SK-N-SH (cell line): ENCODE measurements at regions not wholly inside any gene's neighbourhood (a gene's known extent, or its start where the extent isn't known, plus 50 kb on each side); places are given as distances from the start of the nearest gene placed in this dataset.

ENCODE experiments used
- CTCF ChIA-PET: fragments of 300-600, 350-600 bp; formaldehyde crosslinking; extraction: SDS; loops from one replicate; lab custom pipeline; 2021; lab: Yijun Ruan, JAX
- POLR2A ChIA-PET: fragments of 350-600 bp; sonication (Branson Sonifier 250); formaldehyde crosslinking; extraction: SDS; loops from one replicate; lab custom pipeline; 2020; ENCODE audit warnings: antibody characterized with exemption, inconsistent platforms; lab: Yijun Ruan, JAX
- DNase-seq: peaks from one replicate; pipeline ENCODE4 v3.0.0; 2012
- H2AFZ ChIP-seq: fragments of 200-600 bp; sonication (generic); 2 replicates; pipeline ENCODE4 v1.8.1; 2016; ENCODE audit warnings: antibody characterized with exemption, mild to moderate bottlenecking, low read depth
- H3F3A ChIP-seq: fragments of 200-600 bp; sonication (generic); replicated peaks from 2 replicates; pipeline ENCODE3; 2016; ENCODE audit warnings: antibody characterized with exemption, mild to moderate bottlenecking; ENCODE audit not compliant: insufficient read depth
- H3K27ac ChIP-seq, 2 experiments: fragments of 200-500 bp in 1 of 2; fragments of 200-600 bp in 1 of 2; sonication (Bioruptor generic) in 1 of 2; sonication (generic), shearing (Covaris generic) in 1 of 2; 2 replicates each; pipeline versions ENCODE4 v1.5.1 to v1.6.1; 2014 to 2016; ENCODE audit warnings: low read depth in 2 of 2, inconsistent platforms in 1 of 2, low read length in 1 of 2, mild to moderate bottlenecking in 1 of 2, mixed read lengths in 1 of 2
- H3K27me3 ChIP-seq: fragments of 200-600 bp; sonication (generic), shearing (Covaris generic); 2 replicates; pipeline ENCODE4 v1.6.1; 2016; ENCODE audit warnings: mixed run types; ENCODE audit not compliant: insufficient read depth
- H3K36me3 ChIP-seq, 2 experiments: fragments of 200-500 bp in 1 of 2; fragments of 200-600 bp in 1 of 2; sonication (Bioruptor generic) in 1 of 2; sonication (generic) in 1 of 2; replicated peaks in 1 of 2; 2 replicates each; pipeline versions ENCODE3 to v1.5.1; 2014 to 2016; ENCODE audit warnings: low read length in 1 of 2, mild to moderate bottlenecking in 1 of 2; ENCODE audit not compliant: insufficient read depth in 2 of 2, control insufficient read depth in 1 of 2
- H3K4me1 ChIP-seq, 2 experiments: fragments of 200-500 bp in 1 of 2; fragments of 200-600 bp in 1 of 2; sonication (Bioruptor generic) in 1 of 2; sonication (generic), shearing (Covaris generic) in 1 of 2; 2 replicates each; pipeline versions ENCODE4 v1.5.1 to v1.6.1; 2014 to 2016; ENCODE audit warnings: low read depth in 1 of 2, low read length in 1 of 2, mixed run types in 1 of 2; ENCODE audit not compliant: insufficient read depth in 2 of 2, control insufficient read depth in 1 of 2
- H3K4me2 ChIP-seq: fragments of 200-600 bp; sonication (generic), shearing (Covaris generic); 2 replicates; pipeline ENCODE4 v1.6.1; 2017; ENCODE audit warnings: mixed run types
- H3K4me3 ChIP-seq, 2 experiments: fragments of 200-500 bp in 1 of 2; fragments of 200-600 bp in 1 of 2; sonication (Bioruptor generic) in 1 of 2; sonication (generic), shearing (Covaris generic) in 1 of 2; 2 replicates each; pipeline versions ENCODE4 v1.5.1 to v1.8.1; 2014 to 2016; ENCODE audit warnings: low read depth in 2 of 2, inconsistent platforms in 1 of 2, low read length in 1 of 2, mild to moderate bottlenecking in 1 of 2, mixed read lengths in 1 of 2, moderate library complexity in 1 of 2
- H3K79me2 ChIP-seq: fragments of 200-600 bp; sonication (generic); 2 replicates; pipeline ENCODE4 v1.8.1; 2017; ENCODE audit warnings: mild to moderate bottlenecking; ENCODE audit not compliant: insufficient read depth
- H3K9ac ChIP-seq: fragments of 200-600 bp; sonication (generic); 2 replicates; pipeline ENCODE4 v1.6.1; 2017; ENCODE audit warnings: mixed run types
- H3K9me2 ChIP-seq: fragments of 200-600 bp; sonication (generic); 2 replicates; pipeline ENCODE4 v1.6.1; 2017; ENCODE audit warnings: mixed run types
- H3K9me3 ChIP-seq: fragments of 200-600 bp; sonication (generic); 2 replicates; pipeline ENCODE4 v1.6.1; 2017; ENCODE audit warnings: mixed run types, mild to moderate bottlenecking, moderate library complexity
- H4K20me1 ChIP-seq: fragments of 200-600 bp; sonication (generic); 2 replicates; pipeline ENCODE4 v1.6.1; 2017; ENCODE audit warnings: mild to moderate bottlenecking, mixed run types; ENCODE audit not compliant: insufficient read depth
- CTCF ChIP-seq: fragments of 200-600 bp; sonication (generic); IDR thresholded peaks from 2 replicates; pipeline ENCODE4 v1.6.1; 2017; ENCODE audit warnings: antibody characterized with exemption, mild to moderate bottlenecking, moderate library complexity
- EP300 ChIP-seq, 2 experiments: IDR thresholded peaks; 2 replicates each; pipeline versions ENCODE4 v1.4.0 to v1.6.1; 2012; ENCODE audit warnings: borderline replicate concordance in 1 of 2, low read depth in 1 of 2, low read length in 1 of 2
- FOXM1 ChIP-seq: IDR thresholded peaks from 2 replicates; pipeline ENCODE4 v1.4.0; 2012; ENCODE audit warnings: low read depth, mild to moderate bottlenecking
- GABPA ChIP-seq: IDR thresholded peaks from 2 replicates; pipeline ENCODE4 v1.4.0; 2012; ENCODE audit warnings: low read depth, mild to moderate bottlenecking
- MXI1 ChIP-seq: IDR thresholded peaks from 2 replicates; pipeline ENCODE4 v1.6.1; 2012; ENCODE audit warnings: mild to moderate bottlenecking, low read depth, low read length, improper control_type of control experiment
- NFIC ChIP-seq: IDR thresholded peaks from 2 replicates; pipeline ENCODE4 v1.4.0; 2012; ENCODE audit warnings: borderline replicate concordance
- PBX3 ChIP-seq: IDR thresholded peaks from 2 replicates; pipeline ENCODE4; 2012
- RAD21 ChIP-seq: IDR thresholded peaks from 2 replicates; pipeline ENCODE4 v1.6.1; 2012; ENCODE audit warnings: mild to moderate bottlenecking, low read length
- RCOR1 ChIP-seq: fragments of 150-350 bp; IDR thresholded peaks from 2 replicates; pipeline ENCODE4 v1.6.1; 2017; ENCODE audit warnings: antibody characterized with exemption, low read length
- SIN3A ChIP-seq: IDR thresholded peaks from 2 replicates; pipeline ENCODE4 v1.6.1; 2012; ENCODE audit warnings: low read depth, mild to moderate bottlenecking, low read length, moderate library complexity, borderline replicate concordance
- USF1 ChIP-seq: IDR thresholded peaks from 2 replicates; pipeline ENCODE4 v1.4.0; 2012; ENCODE audit warnings: low read depth, borderline replicate concordance
- ZBTB33 ChIP-seq: IDR thresholded peaks from 2 replicates; pipeline ENCODE4 v1.4.0; 2012; ENCODE audit warnings: low read depth, borderline replicate concordance
- WGBS: methylation state at CpG from one replicate; pipeline ENCODE4 v1.1.6; 2017; ENCODE audit warnings: low lambda C conversion rate; 5-methylcytosine and 5-hydroxymethylcytosine counted together
- TF ChIP-seq, protein P1 (sequence below): fragments of 150-350 bp; IDR thresholded peaks from 2 replicates; pipeline ENCODE4 v1.6.1; 2017; ENCODE audit warnings: antibody characterized with exemption, low read length, low read depth, borderline replicate concordance
- TF ChIP-seq, protein P2 (sequence below): fragments of 150-350 bp; IDR thresholded peaks from 2 replicates; pipeline ENCODE4 v1.6.1; 2016; ENCODE audit warnings: mild to moderate bottlenecking, low read depth, low read length

DNA sequence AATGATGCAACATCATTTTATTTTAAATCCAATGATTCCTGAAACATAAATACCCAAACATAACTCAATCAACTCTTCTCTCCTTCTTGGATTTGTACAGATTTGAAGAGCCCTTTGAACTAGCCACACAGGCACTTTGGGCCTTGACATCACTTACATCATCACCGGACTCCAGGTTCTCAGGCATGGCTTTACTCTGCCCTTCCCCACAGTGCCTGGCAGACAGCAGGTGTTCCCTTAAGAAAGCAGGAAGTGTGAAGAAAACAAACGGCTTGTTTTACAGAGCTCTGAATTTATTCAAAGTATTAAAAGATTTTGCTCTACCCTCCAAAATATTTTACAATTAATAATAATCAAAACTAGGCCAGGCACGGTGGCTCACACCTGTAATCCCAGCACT is 54.8 kb upstream of the GCM1 start:
- H3K36me3 ChIP-seq = no peaks in the 10 kb centered on the region
- H3F3A ChIP-seq = no peaks in the 10 kb centered on the region
- no peak overlapping the region for H3K27ac ChIP-seq
- H3K4me3 ChIP-seq = no peak overlapping the region
- H2AFZ ChIP-seq = no peak overlapping the region
- CTCF ChIA-PET = no interaction called here
- no peak for DNase-seq
- POLR2A ChIA-PET = no interaction called here
- no peaks in the 10 kb centered on the region for H3K9me3 ChIP-seq
- H3K79me2 ChIP-seq = no peaks in the 10 kb centered on the region
- no peak overlapping the region for H3K4me2 ChIP-seq
- no peaks in the 10 kb centered on the region for H3K4me1 ChIP-seq
- no peaks in the 10 kb centered on the region for H3K9me2 ChIP-seq
- no peaks in the 10 kb centered on the region for H4K20me1 ChIP-seq
- no peak overlapping the region for H3K9ac ChIP-seq
- 60% methylated on average over 3 of the region's 3 CpGs for WGBS
- H3K27me3 ChIP-seq = no peaks in the 10 kb centered on the region
- TF ChIP-seq GABPA (no peak), USF1 (no peak), MXI1 (no peak), NFIC (no peak), RAD21 (no peak), SIN3A (no peak), FOXM1 (no peak), EP300 (IDR thresholded peaks at IDR 0.05; ENCODE audit: borderline replicate concordance in 1 of 2, low read depth in 1 of 2, low read length in 1 of 2) (no peak), PBX3 (no peak), CTCF (no peak), ZBTB33 (no peak), RCOR1 (no peak)
- TF ChIP-seq, protein P1, sequence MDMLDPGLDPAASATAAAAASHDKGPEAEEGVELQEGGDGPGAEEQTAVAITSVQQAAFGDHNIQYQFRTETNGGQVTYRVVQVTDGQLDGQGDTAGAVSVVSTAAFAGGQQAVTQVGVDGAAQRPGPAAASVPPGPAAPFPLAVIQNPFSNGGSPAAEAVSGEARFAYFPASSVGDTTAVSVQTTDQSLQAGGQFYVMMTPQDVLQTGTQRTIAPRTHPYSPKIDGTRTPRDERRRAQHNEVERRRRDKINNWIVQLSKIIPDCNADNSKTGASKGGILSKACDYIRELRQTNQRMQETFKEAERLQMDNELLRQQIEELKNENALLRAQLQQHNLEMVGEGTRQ = no peak
- TF ChIP-seq, protein P2, sequence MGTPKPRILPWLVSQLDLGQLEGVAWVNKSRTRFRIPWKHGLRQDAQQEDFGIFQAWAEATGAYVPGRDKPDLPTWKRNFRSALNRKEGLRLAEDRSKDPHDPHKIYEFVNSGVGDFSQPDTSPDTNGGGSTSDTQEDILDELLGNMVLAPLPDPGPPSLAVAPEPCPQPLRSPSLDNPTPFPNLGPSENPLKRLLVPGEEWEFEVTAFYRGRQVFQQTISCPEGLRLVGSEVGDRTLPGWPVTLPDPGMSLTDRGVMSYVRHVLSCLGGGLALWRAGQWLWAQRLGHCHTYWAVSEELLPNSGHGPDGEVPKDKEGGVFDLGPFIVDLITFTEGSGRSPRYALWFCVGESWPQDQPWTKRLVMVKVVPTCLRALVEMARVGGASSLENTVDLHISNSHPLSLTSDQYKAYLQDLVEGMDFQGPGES = no peak
